HG03342 (cell line): ENCODE measurements at regions not wholly inside any gene's neighbourhood (a gene's known extent, or its start where the extent isn't known, plus 50 kb on each side); places are given as distances from the start of the nearest gene placed in this dataset.

Source experiments
- ATAC-seq: cut with Tn5 transposase; IDR thresholded peaks from one replicate; pipeline ENCODE4 v1.9.1; 2021; ENCODE audit warnings: mild to moderate bottlenecking, moderate library complexity; ENCODE audit not compliant: unreplicated experiment

DNA sequence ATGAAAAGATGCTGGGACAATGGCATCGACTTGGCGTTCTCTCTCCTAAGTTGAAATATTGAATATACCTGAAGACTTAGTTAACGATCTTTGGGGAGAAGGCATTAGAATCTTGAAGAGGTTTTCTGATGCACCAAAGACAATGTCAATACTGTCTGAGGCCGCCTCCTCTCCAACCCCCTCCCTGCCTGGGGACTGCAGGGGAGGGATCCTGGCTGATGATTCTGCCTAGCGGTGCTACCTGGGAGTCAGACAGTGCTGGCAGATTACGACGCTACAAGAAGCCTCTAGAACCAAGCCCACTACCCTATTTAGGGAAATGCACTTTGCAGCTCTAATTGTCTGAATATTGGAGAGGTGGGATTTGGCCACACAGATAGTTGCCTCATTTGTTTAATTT is 145.6 kb upstream of the HABP2 start:
- ATAC-seq, result no peak

- no peak for ATAC-seq
Measured at GRCh38 chr10:113409175-113409574, 143.7 kb upstream of the HABP2 start.

GRCh38 chr10:113410618-113411017 is 142.2 kb upstream of the HABP2 start:
- no peak for ATAC-seq

DNA sequence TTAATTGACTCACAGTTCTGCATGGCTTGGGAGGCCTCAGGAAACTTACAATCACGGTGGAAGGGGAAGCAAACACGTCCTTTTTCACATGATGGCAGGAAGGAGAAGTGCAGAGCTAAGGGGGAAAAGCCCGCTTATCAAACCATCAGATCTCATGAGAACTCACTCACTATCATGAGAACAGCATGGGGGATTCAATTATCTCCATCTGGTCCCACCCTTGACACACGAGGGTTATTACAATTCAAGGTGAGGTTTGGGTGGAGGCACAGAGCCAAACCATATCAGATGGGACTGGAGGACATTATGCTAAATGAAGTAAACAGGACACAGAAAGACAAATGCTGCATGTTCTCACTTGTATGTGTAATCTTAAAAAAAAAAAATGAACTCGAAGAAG is 141.4 kb upstream of the HABP2 start:
- no peak for ATAC-seq

DNA sequence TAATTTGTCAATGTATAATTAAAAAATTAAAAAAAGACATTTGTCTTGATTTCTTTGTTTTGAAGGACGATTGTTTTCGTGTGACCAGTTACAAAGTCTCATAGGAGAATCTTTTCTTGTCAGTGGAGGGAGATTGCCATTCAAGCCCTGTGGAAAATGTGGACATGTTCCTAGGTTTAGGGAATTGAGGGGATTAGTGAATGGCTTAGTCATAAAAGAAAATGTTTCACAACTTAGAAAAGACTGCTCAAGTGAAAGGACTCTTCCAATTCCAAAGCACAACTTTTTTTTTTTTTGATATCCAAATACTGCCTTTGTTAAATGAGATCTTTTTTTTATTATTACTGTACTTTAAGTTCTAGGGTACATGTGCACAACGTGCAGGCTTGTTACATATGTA is 140.7 kb upstream of the HABP2 start:
- ATAC-seq, result no peak

- ATAC-seq, result no peak
Measured at GRCh38 chr10:113414543-113414942, 138.3 kb upstream of the HABP2 start.

- ATAC-seq, result no peak
Measured at GRCh38 chr10:113415246-113415645, 137.6 kb upstream of the HABP2 start.

GRCh38 chr10:113420057-113420732 is 132.7 kb upstream of the HABP2 start:
- no peak for ATAC-seq

DNA sequence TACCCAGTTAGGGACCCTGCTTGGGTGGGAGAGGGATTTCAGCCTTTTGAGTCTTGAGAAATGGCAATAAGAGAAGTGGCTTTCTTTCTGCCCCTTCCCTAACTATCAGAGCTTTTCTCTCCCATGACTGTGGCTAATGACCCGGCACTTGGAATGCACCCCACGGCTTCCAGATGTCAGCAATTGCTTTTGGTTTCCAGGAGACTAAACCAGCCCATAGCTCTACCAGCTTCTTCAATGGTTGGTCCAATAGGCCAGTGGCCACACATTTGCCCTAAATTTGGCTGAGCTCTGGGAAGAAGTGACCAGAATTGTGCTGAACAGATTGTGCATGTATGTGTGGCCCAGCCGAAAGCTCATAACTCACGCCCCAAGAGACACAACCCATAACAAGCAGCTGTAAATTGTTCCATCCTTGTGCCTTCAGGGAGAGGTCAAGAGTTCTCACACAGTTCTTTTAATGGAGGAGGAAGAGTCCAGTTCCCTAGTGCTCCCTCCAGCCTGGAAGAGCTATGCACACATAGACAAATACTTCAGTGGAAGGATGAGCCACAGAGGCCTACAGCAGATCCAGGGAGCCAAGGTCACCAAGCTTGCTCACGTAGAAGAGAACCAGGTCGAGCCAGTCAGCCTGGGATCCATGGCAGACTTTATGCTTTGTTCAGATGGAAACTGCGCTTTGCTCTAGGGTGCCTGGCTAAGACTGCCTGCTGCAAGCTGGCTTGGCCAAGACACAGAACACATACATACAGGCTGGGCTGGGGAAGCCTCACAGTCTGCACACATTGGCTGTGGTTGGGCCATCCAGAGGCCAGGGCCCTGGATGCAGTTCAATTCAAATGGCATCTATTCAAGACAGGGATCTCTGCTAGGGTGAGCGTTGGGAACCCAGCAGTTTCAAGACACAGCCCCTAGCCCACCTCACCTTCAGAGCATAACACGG is 131.8 kb upstream of the HABP2 start:
- no peak for ATAC-seq

- no peak for ATAC-seq
Measured at GRCh38 chr10:113422371-113422770, 130.5 kb upstream of the HABP2 start.

- no peak for ATAC-seq
Measured at GRCh38 chr10:113423981-113424721, 128.7 kb upstream of the HABP2 start.

- no peak for ATAC-seq
Measured at GRCh38 chr10:113425008-113425407, 127.8 kb upstream of the HABP2 start.

DNA sequence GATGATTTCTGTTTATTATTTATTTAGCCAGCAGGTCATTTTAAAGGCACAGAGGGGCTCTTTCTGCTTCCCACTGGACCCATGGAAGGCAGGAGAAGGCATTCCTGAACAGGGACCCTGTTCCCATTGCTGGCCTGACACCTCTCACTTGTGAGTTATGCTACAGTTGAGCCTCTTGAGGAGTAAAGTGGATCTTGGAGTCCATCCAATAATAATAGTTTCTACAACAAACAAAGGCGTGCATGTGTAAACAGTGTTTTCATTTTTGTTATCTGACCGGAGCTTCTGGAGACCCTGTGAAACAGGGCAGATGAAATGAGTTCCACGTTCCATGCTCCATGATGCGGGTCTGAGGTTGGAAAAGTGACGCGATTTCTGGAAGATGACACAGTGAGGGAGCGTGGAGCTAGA is 127.3 kb upstream of the HABP2 start:
- ATAC-seq, result no peak

DNA sequence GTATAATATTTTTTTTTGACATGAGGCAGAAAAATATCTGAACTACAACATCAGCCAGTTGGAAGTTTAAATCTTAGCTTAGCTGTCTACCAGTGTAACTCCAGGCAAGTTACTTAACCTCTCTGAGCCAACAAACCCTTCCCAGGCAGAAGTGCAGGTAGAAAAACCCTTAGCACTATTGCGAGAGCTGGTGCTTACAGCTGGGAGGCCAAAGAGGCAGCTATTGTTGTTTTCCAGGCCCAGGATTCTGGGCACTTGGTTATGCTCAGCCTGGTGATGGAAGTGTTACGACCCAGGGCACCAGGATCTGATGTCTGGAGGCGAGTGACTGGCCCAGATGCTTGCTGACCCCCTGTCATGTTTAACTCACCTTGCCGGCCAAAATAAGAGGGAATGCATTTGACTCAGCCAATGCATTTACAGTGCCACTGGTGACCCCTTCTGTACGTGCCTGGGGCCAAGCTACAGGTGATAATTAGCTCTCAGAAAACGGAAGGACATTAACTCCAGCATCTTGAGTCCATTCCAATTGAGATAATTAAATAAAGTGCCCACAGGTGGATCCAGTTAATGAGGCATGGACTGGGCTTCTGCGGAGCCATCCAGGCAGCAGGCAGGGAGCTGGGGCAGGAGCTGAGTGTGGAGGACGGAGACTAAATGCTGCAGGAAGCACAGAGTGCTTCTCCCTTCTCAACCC is 126.5 kb upstream of the HABP2 start:
- no peak for ATAC-seq

DNA sequence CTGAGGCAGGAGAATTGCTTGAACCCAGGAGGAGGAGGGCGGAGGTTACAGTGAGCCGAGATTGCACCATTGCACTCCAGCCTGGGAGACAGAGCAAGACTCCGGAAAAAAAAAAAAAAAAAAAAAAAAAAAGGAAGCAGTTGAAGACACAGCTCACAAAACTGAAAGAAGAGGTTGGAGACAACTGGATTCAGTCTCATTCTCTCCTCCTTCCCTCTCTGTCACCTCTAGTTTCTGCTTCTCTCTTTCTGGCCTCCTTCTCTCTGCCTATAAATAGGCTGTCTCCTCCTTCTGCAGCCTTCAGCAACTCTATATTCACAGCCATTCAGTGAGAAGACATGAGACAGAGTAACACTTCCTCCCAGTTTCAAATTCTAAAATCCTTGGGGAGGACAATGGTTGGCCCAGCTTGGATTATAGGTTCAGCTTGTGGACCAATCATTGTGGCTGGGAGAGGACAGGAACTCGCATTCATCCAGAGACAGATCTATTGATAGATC is 125.6 kb upstream of the HABP2 start:
- no peak for ATAC-seq

- ATAC-seq, result no peak
Measured at GRCh38 chr10:113427811-113428558, 124.9 kb upstream of the HABP2 start.

GRCh38 chr10:113430634-113431397 is 122.0 kb upstream of the HABP2 start:
- ATAC-seq, result no peak

DNA sequence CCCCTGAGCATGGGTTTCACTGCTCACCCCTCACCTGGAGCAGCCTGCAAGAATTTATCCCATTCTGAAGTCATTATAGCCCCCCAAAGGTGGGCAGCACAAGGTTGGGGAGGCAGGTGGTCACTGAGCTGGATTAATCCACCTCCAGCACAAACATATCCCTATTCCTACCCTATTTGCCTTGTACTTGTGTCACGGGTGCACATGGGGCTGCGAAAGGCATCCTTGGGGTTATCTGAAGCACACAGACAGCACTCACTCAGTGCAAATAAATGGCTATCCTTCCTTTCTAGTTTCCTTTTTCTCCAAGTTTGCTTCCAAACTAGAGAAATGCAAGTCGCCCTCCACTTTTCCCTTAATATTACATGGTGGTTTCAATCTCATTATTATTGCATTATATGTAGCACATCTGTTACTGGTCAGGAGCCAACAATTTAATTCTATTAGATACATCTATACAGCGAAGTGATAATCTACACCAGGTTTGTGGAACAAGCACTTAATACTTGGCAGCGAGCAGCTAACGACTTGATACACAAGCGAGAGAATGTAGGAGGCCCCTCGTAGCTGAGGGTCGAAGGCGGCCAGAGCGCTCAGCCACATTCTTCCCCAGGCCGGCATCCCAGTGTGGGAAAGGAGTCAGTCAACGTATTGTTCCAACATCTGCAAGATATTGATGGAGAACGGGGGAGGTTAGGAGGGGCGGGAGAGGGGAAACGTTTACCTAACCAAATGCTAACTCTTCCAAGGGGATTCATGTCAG is 121.3 kb upstream of the HABP2 start:
- no peak for ATAC-seq

DNA sequence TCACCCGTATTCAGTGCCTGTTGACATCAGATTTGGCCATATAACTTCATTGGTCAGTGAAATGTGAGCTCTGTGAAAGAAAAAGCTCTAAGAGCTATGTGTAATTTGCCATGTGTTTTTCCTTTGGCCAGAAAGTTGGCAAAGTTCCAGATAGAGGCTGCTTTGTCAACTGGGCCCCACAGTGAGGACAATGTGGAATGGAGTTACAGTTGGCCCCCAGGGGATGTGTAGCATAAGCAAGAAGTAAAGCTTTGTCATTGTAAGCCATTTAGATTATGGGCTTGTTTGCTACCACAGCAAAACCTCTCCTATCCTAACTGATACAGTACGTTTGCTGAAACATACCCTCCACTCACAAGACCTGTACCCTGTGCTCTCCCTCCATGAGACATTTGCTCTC is 119.1 kb upstream of the HABP2 start:
- no peak for ATAC-seq
